GM18868 (cell line): ENCODE measurements at regions not wholly inside any gene's neighbourhood (a gene's known extent, or its start where the extent isn't known, plus 50 kb on each side); places are given as distances from the start of the nearest gene placed in this dataset.

Experiments used
- ATAC-seq: cut with Tn5 transposase; IDR thresholded peaks from one replicate; pipeline ENCODE4 v1.9.1; 2021; ENCODE audit warnings: mild to moderate bottlenecking, moderate library complexity; ENCODE audit not compliant: unreplicated experiment

DNA sequence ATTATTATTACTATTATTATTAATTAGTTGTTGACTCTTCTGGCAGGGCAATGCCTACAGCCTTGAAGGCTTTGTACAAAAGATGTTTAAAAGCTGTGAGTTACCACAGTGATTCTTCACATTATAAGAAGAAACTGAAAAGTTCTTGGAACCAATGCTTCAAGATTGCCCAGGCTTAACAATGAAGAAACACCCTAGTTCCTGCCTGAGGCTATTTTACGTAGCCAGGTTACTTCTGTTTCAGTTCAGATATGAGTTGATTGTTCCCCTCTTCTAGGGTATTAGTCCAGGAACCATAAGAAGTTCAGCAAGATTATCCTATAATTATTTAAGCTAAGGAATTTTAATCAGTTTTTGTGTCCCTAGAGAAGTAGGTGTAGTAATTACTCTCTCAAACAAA is 154.6 kb upstream of the CDH12 start:
- peak; percentile 58 for ATAC-seq

DNA sequence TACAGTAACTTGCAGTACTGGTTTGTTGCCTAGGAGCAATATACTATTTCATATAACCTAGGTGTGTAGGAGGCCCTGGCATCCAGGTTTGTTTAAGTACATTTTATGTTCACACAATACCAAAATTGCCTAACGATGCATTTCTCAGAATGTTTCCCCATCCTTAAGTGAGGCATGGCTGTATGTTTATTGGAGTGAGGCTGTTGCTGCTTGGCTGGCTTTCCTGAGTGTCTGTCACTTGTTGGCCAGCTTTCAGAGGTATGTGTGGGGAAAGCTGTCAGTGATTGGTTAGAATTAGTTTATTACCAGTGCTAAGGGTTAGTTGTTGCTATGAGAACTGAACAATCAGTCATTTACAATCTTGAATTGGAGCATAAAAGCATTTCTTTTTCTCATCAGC is 154.1 kb upstream of the CDH12 start:
- ATAC-seq = no peak

DNA sequence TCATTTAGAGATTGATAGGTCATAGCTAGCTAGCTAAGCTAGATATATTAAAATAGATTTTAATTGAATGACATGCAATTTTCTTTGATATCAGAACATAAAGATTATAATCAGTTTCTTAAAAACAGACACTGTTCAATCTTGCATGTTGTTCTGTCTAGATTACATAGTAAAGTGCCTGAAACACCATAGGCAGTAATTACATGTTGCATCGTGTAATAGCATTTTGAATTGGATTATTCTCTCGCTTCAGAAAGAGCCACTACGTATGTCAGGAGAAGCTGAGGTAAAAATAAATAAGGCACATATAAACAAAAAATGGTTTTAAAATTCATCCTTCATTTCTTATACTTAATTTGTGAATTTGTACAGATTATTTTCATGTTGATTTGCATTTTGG is 148.0 kb upstream of the CDH12 start:
- no peak for ATAC-seq

DNA sequence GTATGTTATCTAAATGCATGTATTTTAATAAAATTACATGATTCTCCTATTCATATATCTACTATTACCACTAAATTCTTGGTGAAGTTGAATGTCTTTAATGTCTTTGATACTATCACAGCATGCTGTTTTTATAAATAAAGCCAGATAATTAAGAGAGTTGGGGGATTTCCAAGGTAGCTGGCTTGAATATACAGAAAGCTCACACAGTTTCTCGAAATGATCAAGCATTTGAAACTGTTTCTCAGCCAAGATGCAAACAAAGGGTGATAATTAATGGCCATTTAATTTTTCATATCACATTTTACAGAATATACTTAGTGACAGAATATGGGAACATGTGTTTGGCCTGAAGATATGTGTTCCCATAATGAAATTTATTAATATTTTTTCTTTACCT is 145.6 kb upstream of the CDH12 start:
- ATAC-seq = peak; percentile 84

DNA sequence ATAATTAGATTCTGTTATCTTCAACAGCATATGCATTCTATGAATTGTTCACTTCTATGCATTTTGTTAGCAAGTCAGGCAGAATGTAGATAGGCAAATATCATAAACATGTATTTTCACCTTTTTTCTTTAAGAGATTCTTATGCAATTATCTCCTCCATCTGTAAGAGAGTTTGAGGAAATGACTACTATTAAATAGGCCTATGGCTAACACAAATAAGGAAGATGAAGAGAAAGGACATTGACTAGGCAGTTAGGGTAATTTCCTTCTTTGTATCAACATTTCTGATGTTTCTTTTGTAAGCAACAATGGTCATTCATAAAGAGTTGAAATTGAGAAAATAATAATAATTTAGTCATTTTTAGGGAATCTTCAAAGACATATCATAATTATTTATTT is 145.2 kb upstream of the CDH12 start:
- ATAC-seq = peak; percentile 67

DNA sequence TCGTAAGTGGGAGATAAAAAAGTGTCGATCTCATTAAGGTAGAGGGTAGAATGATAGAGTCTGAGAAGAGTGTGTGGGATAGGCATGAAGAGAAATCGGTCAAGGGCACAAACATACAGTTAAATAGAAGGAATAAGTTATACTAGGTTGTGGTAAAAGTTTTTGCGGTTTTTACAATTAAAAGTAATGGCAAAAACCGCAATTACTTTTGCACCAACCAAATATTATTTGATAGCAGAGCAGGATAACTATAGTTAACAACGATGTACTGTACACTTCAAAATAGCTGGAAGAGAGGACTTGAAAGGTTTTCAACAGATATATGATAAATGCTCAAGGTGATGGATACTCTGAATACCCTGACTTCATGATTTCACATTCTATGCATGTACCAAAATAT is 135.8 kb upstream of the CDH12 start:
- no peak for ATAC-seq

DNA sequence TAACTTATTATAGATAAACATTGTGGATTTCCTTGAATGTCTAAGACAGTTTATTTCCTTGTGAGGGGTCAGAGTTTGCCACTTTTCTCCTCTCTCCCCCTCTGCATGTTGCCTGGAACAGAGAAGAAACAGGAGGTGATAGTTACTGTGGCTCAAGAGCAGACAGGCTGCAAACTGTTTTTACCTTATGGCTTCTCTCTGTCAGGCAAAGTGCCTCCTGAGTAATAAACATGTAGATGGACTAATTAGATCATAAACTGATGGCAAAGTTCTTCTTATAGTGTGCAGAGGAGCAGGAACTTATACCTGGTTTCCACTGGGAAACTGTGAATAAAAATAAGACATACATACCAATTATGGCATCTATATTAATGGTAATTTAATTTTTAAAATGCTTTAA is 133.1 kb upstream of the CDH12 start:
- ATAC-seq = no peak

DNA sequence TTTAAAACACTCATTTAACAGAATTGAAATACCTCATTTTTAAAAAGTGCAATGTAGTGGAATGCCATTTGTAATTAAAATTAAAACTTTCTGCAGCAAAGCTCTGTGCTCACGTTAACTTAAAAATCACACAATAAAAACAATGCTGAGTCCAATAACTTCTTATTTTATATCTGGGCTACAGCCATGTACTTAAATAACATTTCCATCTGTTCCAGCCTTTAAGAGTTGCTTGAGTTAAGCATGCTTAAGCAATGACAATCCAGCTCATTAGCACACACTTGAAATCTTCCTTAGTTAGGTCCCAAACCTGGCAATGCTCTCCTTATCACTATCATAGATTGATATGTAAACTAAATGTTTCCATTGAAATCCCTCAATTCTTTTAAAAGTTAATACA is 132.3 kb upstream of the CDH12 start:
- no peak for ATAC-seq

DNA sequence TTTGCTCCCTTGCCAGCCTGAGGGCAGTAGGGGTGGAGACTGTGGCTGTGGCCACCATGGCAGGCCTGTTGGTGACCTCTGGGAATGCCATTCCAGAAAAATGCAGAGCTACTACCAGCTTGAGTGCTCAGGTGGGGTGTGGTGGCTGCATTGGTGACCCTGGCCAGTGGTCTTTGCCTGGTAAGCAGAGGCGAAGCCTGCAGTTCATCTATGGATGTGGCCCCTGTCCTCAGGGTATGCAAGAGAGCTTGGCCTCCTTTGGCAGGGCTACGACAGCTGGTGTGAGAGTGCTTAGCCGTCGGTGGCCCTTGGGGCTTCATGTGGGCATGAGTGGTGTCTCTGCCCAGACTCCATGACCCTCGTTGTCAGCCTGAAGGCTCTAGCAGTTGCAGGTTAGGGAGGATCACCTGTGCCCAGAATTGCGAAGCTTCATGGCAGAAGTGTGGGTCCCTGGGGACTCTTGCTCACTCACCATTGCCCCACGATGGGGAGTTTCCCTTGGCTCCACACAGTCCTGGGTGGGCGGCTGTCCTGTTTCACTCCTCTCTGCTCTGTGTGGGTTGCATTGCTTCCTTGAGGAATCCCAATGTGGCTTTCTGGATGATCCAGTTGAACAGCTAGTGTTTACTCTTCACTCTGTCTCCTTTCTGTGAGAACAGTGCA is 117.9 kb upstream of the CDH12 start:
- no peak for ATAC-seq

DNA sequence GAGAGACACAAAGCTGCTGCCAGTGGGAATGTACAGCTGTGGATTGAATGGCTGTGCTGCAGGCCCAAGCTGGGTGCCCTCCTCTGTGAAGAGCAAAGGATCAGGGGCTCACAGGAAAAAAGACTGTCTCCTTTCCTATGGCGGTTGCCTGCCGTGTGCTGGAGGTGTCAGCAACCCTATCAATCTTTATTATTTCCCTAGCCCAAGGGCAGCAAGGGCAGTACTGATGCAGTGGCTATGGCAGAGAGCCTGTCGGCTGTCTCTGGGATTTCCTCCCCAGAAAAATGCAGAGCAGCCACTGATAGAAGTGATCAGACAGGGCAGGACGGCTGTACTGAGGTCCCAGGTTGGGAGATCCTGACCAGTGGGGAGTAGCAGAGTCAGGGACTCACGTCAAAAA is 117.3 kb upstream of the CDH12 start:
- no peak for ATAC-seq

DNA sequence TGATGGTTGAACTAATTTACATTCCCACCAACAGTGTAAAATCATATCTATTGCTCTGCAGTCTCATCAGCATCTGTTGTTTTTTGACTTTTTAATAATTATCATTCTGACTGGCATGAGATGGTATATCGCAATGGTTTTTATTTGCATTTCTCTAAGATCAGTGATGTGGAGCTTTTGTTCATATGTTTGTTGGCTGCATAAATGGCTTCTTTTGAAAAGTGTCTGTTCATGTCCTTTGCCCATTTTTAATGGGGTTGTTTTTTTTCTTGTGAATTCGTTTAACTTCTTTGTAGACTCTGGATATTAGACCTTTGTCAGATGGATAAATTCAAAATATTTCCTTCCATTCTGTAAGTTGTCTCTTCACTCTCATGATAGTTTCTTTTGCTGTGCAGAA is 115.2 kb upstream of the CDH12 start:
- ATAC-seq = no peak

DNA sequence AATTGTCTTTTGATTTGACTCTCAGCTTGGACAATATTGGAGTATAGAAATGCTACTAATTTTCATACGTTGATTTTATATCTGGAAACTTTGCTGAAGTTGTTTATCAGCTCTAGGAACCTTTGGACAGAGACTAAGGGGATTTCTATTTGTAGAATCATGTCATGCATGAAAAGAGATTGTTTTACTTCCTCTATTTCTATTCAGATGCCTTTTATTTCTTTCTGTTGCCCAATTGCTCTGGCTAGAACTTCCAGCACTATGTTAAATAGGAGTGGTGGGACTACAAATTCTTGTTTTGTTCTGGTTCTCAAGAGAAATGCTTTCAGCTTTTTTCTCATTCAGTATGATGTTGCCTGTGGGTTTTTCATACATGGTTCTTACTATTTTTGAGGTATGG is 112.8 kb upstream of the CDH12 start:
- peak; percentile 92 for ATAC-seq

DNA sequence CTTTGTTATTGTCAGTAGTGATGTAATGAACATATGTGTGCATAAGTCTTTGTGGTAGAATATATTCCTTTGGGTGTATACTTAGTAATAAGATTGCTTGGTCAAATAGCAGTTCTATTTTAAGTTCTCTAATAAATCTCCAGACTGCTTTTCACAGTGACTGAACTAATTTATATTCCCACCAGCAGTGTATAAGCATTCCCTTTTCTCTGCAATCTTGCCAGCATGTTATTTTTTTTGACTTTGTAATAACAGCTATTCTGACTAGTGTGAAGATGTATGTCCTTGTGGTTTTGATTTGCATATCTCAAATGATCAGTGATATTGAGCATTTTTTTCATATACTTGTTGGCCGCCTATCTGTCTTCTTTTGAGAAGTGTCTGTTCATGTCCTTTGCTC is 111.5 kb upstream of the CDH12 start:
- ATAC-seq = no peak

DNA sequence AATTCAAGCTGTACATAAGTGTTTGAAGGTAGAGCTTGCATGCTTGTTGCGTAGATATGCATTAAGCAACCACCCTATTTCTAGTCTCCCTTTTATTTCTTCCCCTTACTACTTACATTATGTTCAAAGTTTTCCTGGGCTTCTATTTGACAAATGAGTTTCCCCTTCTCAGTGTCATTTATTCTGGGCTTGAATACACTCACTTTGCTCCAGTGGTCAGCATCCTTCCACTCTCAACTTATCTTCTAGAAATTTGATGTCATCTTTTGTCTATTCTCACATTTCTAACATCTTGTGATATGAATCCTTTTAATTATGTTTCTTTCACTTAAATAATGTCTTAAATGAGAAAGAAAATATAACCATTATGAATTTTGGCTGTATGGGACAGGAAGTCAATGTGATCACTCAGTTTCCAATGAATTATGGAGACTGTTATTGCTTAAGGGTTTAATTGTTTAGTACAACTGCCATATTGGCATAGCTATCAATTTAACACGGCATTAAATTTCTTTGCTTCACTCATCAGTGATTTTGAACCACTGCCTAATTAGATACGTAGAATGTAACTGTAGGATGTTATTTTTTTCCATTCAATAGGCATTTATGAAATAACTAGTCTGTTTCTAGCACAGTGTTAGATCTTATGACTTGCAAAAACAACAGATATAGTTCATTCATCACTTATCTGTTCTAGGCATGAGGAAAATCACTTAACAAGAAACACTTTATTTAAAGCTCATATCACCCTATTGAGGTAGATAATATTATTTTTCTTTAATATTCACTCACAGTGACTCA is 105.5 kb upstream of the CDH12 start:
- no peak for ATAC-seq

DNA sequence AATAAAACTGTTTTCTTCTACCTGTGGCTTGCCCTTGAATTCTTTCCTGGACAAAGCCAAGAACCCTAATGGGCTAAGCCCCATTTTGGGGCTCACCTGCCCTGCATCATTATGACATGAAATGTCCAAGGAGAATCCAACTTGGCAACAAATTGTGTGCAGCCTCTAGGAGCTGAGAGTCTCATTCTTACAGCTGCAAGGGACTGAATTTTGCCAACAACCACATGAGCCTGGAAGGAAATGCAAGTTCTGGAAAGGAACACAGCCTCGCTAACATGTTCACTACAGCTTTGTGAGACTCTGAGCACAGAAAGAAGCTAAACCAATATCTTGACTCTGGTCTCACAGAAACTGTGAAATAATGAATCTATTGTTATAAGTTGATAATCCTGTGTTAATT is 94.8 kb upstream of the CDH12 start:
- ATAC-seq = no peak

DNA sequence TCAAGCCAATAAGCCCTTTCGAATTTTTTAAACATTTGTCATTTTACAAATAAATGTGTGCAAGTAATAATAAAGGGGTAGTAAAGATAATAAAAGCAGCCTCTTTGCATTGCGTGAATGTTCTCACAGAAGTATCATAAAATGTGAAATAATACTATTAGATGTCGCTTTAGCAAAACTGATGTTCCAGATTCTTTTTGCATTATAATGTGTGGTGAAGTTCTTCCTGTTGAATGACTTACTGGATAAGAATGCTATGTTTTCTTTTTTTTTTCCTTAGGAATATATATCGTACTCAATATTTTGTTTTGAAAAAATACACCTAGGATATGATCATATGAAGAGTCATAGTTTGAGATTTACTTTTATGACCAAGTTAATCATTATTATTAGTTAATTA is 85.2 kb upstream of the CDH12 start:
- no peak for ATAC-seq

DNA sequence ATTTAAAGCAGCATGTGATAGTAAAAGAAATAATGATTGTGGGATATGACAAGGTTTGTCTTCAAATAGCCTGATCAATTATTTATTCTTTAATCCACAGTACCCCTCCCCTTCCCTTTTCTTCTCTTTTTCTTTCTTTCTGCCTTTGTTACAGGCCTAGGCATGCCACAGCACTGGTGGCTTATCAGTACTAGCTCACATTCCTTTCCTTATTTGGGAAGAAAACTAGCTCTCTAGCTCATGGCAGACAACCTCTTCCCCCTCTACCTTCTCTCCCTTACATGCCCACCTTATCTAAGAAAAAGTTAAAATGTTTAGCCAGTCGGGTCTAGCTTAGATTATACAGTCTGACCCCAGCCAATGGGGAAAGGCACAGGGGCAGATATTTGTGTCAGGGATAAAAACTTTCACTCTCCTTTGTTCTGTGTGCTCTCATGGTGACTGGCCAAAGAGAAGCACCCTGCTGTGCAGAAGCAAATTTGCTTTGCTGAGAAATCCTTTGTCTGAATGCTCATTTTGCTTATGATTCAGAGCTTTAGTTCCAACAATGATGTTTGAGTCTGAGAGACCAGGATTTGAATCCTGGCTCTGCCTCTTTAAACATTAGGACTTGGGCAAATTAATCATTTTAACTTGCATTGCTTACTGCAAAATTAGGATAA is 75.8 kb upstream of the CDH12 start:
- ATAC-seq = no peak

DNA sequence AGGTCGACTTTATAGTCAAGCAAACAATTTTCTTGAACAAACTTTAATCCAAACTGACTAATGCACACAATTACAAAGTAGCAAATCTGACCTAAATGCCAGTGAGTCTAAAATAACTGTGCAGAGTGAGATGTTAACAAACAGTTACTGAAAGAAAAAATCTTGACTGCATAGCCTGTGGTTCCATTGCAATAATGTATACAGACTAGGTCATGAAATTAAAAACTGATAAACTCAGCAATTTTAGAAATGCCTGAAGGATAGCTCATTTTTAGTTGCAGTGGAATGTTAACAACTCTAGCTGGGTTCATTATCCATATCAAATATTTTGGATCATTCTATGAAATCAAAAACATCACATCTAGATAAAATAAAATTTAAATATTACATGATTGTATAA is 73.4 kb upstream of the CDH12 start:
- no peak for ATAC-seq

DNA sequence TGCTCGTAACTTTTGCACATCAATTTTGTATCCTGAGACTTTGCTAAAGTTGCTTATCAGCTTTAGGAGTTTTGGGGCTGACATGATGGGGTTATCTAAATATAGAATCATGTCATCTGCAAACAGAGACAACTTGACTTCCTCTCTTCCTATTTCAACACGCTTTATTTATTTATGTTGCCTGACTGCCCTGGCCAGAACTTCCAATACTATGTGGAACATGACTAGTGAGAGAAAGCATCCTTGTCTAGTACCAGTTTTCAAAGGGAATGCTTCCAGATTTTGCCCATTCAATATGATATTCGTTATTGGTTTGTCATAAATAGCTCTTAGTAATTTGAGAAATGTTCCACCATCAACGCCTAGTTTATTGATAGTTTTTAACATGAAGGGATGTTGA is 65.4 kb upstream of the CDH12 start:
- ATAC-seq = no peak

DNA sequence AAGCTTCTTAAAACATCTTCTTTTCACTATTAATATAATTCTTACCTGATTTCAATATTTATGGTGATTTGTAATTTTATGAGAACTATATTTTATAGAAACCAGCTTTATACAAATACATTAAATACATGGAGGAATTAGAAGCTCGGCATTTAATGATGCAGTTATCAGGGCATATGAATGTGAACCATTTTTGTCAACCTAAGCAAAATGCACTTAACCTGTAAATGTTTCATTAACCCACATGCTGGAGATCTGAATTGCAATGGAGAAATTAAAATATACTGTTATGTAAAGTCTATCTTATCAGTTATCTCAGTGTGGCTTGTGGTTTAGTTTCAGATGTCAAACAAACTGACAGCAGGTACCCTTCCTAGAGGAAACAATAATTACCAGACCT is 63.2 kb upstream of the CDH12 start:
- no peak for ATAC-seq

DNA sequence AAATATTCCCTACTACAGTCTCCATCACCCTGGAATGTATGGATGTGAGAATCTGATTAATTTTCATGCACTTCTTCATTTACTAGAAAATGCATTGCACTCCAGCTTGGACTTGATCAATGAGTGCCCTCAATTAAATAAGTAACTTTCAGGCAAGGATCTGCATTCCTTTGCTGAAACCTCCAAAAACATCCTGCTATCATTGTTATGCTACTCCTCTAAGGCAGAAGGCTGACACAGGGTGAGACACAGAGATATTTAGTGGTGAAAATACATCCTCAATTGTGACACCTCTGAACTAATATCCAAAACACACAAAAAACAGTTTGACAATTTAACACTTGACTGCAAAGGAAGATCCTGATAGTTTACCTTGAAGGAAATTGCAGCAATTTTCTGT is 57.9 kb upstream of the CDH12 start:
- ATAC-seq = no peak

DNA sequence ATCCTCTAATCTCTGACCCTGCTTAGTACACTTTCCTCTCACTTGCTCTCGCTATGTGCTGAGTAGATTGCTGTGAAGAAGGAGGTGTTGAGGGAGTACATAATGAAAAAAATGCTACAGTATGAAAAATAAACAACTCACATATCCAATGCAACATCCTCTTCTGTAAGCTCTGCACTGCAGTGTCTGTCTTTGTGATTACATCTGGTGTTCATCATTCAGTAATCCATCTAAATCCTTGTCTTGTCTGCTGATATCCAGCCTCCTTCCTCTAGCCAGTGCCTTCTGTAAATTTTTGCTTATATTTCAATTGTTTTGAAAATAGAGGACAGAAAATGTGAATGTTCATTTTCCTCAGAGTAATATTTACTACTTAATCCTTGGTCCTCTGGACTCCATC is 57.4 kb upstream of the CDH12 start:
- no peak for ATAC-seq
